MV-4-11 (cell line): ENCODE measurements at regions not wholly inside any gene's neighbourhood (a gene's known extent, or its start where the extent isn't known, plus 50 kb on each side); places are given as distances from the start of the nearest gene placed in this dataset.
A peak's percentile ranks its signal among the peaks of the same experiment; 100 is the strongest.

Source experiments
- DNase-seq: peaks from one replicate; lab custom pipeline; 2025; lab: John Stamatoyannopoulos, UW

- DNase-seq: no peak
Observed at GRCh38 chr4:26806331-26806730, 54.3 kb upstream of the STIM2 start.

DNA sequence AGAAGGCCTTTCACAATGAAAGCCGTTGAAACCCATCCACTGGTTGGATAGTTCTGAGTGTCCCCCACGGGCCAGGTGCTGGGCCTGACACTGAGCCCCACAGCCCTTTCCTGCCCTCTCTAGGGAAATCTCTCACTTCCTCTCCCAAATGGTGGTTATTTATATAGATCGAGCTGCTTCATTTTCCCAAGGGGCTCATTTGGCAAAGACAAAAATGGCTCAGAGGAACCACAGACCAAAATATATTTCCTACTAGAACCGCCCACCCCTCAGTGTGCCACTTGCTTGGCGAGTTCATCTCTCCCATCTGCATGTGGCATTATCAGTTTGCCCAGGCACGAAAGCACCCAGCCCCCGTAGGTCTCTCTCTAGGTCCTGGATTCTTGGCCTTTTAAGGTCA, 53.3 kb upstream of the STIM2 start:
- DNase-seq: peak; percentile 55

DNA sequence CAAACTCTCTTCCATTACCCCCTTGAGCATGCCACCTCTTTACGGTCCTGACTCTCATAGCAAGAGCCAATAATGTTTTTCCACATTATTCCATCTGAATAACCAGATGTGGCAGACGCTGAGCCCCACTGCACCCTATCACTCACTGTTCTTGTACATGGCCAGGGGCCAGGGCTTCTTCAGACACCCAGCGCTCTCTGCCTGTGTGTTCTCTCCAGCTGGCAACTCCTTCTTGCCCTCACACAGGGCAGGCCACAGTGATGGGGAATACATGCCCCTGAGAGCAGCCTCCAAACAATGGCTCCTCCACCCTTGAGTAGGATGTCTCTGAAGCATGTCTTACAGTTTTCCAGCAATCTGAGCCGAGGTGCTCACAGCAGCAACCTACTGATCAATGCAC, 50.8 kb upstream of the STIM2 start:
- no peak for DNase-seq
